GM12864 (cell line): ENCODE measurements at regions not wholly inside any gene's neighbourhood (a gene's known extent, or its start where the extent isn't known, plus 50 kb on each side); places are given as distances from the start of the nearest gene placed in this dataset.

Experiments
- DNase-seq: peaks from one replicate; pipeline ENCODE4 v3.0.0-alpha.2; 2011; ENCODE audit warnings: low read depth
- H3K4me3 ChIP-seq: 2 replicates; pipeline ENCODE4 v1.5.1; 2011; ENCODE audit warnings: mild to moderate bottlenecking, low read depth, low read length, control low read depth
- CTCF ChIP-seq: IDR thresholded peaks from 2 replicates; pipeline ENCODE4 v1.5.1; 2011; ENCODE audit warnings: low read depth, mild to moderate bottlenecking, moderate library complexity, low read length, control low read depth, inconsistent platforms; ENCODE audit errors: missing control alignments

- no peak overlapping the region for H3K4me3 ChIP-seq
- DNase-seq = no peak
- TF ChIP-seq CTCF = no peak
Observed at GRCh38 chr4:123163501-123163900, 233.1 kb upstream of the SPRY1 start.

DNA sequence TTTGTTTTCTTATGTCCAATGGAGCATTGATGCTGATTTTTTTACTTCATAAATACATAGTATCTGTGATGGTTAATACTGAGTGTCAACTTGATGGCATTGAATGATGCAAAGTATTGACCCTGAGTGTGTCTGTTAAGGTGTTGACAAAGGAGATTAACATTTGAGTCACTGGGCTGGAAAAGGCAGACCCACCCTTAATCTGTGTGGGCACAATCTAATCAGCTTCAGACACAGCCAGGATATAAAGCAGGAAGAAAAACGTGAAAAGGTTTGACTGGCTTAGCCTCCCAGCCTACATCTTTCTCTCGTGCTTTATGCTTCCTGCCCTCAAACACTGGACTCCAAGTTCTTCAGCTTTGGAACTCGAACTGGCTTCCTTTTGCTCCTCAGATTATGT, 230.6 kb upstream of the SPRY1 start:
- DNase-seq = no peak
- H3K4me3 ChIP-seq = no peak overlapping the region
- no peak for TF ChIP-seq CTCF

GRCh38 chr4:123167931-123168330, 228.7 kb upstream of the SPRY1 start:
- no peak overlapping the region for H3K4me3 ChIP-seq
- no peak for TF ChIP-seq CTCF

GRCh38 chr4:123168812-123169211, 227.8 kb upstream of the SPRY1 start:
- no peak for DNase-seq
- no peak for TF ChIP-seq CTCF
- H3K4me3 ChIP-seq = no peak overlapping the region

More at GRCh38 chr4:123167931-123168330, 228.7 kb upstream of the SPRY1 start:
- no peak for DNase-seq

GRCh38 chr4:123170843-123171242, 225.8 kb upstream of the SPRY1 start:
- H3K4me3 ChIP-seq = no peak overlapping the region
- no peak for TF ChIP-seq CTCF
- DNase-seq = no peak

DNA sequence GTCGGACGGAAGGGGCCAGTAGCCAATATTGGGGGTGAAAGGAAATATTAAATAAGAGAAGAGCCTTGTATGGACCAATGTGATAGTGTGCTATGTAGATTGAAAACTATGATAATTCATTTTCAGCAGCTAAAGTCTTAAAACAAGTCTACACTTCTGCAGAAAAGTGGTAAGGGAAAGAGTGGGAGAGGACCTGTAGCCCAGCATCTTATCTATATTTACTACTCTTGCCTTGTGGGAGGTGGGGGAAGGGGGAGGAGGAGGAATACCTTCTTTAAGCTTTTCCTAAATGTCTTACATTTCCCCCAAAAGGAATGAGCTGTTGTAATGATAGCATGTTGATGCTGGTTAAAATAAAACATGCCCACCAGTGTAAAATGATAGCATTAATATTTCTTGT, 220.0 kb upstream of the SPRY1 start:
- no peak overlapping the region for H3K4me3 ChIP-seq
- DNase-seq = no peak
- no peak for TF ChIP-seq CTCF

- DNase-seq = no peak
- H3K4me3 ChIP-seq = no peak overlapping the region
- no peak for TF ChIP-seq CTCF
Observed at GRCh38 chr4:123182289-123182688, 214.3 kb upstream of the SPRY1 start.
